Stomach (tissue), 4 donors: ENCODE measurements at regions not wholly inside any gene's neighbourhood (a gene's known extent, or its start where the extent isn't known, plus 50 kb on each side); places are given as distances from the start of the nearest gene placed in this dataset.

ENCODE experiments used
- CTCF ChIP-seq, 7 experiments: fragments of 450-650 bp in 4 of 7; fragments of 200-600 bp in 3 of 7; sonication (generic) in 3 of 7; IDR thresholded peaks; one replicate each; pipeline ENCODE4 v1.5.1; 2016 to 2019; ENCODE audit warnings: antibody characterized with exemption in 7 of 7, control low read depth in 2 of 7, mild to moderate bottlenecking in 1 of 7
- EP300 ChIP-seq: sonication (generic); formaldehyde crosslinking; IDR thresholded peaks from one replicate; pipeline ENCODE4 v1.6.1; 2017; ENCODE audit warnings: antibody characterized with exemption
- POLR2A ChIP-seq, 4 donors: fragments of 450-650 bp; IDR thresholded peaks; one replicate each; pipeline ENCODE4 v1.6.1; 2016; ENCODE audit warnings: antibody characterized with exemption in 4 of 4, control low read depth in 2 of 4, mild to moderate bottlenecking in 1 of 4, moderate library complexity in 1 of 4

GRCh38 chr11:27228232-27228905, 134.6 kb downstream of the CCDC34 start:
- TF ChIP-seq EP300 (no peak), POLR2A (IDR thresholded peaks at IDR 0.05) (no peak), CTCF (IDR thresholded peaks at IDR 0.05) (no peak)
